ENCODE measurements at regions not wholly inside any gene's neighbourhood (a gene's known extent, or its start where the extent isn't known, plus 50 kb on each side); places are given as distances from the start of the nearest gene placed in this dataset.

- no peak for TF ChIP-seq CTCF (IDR thresholded peaks at IDR 0.05)
- TF ChIP-seq EP300 (IDR thresholded peaks at IDR 0.05) = no peak
- TF ChIP-seq POLR2A (IDR thresholded peaks at IDR 0.05) = no peak
Measured at GRCh38 chr10:113359655-113360054, 193.2 kb upstream of the HABP2 start.

Data from tibial nerve (tissue), 4 donors.